ENCODE measurements at regions not wholly inside any gene's neighbourhood (a gene's known extent, or its start where the extent isn't known, plus 50 kb on each side); places are given as distances from the start of the nearest gene placed in this dataset.

- H3K9me3 Mint-ChIP-seq: no peaks in the 10 kb centered on the region
- POLR2A ChIA-PET: no interaction called here
- H3K4me1 Mint-ChIP-seq: no peaks in the 10 kb centered on the region
- ATAC-seq (ENCODE audit: low read depth): no peak
- H3K4me3 Mint-ChIP-seq: no peak overlapping the region
- no peak overlapping the region for H3K27ac Mint-ChIP-seq
- no peaks in the 10 kb centered on the region for H3K27me3 Mint-ChIP-seq
- no peaks in the 10 kb centered on the region for H3K36me3 Mint-ChIP-seq
- no peak for DNase-seq
These were observed 156.4 kb upstream of the TBL1X start for GRCh38 chrX:9308426-9308825.

- Mint-ChIP-seq H3K27me3 (no peaks in the 10 kb centered on the region), H3K27ac (no peak overlapping the region), H3K4me3 (no peak overlapping the region), H3K4me1 (no peaks in the 10 kb centered on the region), H3K9me3 (no peaks in the 10 kb centered on the region), H3K36me3 (no peaks in the 10 kb centered on the region)
- no peak for ATAC-seq (ENCODE audit: low read depth)
- DNase-seq: no peak
- POLR2A ChIA-PET: no interaction called here
These were observed 154.2 kb upstream of the TBL1X start for GRCh38 chrX:9310616-9311015.

- Mint-ChIP-seq H3K4me1 (no peaks in the 10 kb centered on the region), H3K9me3 (no peaks in the 10 kb centered on the region), H3K4me3 (no peak overlapping the region), H3K27ac (no peak overlapping the region), H3K27me3 (no peaks in the 10 kb centered on the region), H3K36me3 (no peaks in the 10 kb centered on the region)
- no peak for ATAC-seq (ENCODE audit: low read depth)
- no peak for DNase-seq
- POLR2A ChIA-PET: no interaction called here
These were observed 153.3 kb upstream of the TBL1X start for GRCh38 chrX:9311421-9312160.

- ATAC-seq (ENCODE audit: low read depth) (no peak), DNase-seq (peak; percentile 58)
- peaks cover 5% of the 10 kb centered on the region for H3K4me1 Mint-ChIP-seq
- no peak overlapping the region for H3K4me3 Mint-ChIP-seq
- POLR2A ChIA-PET: no interaction called here
- peaks cover 2% of the 10 kb centered on the region for H3K27me3 Mint-ChIP-seq
- no peak overlapping the region for H3K27ac Mint-ChIP-seq
- H3K36me3 Mint-ChIP-seq: no peaks in the 10 kb centered on the region
- H3K9me3 Mint-ChIP-seq: no peaks in the 10 kb centered on the region
These were observed 151.7 kb upstream of the TBL1X start for GRCh38 chrX:9312922-9313867.

GRCh38 chrX:9315086-9315485 is 149.8 kb upstream of the TBL1X start:
- peaks cover 5% of the 10 kb centered on the region for H3K27me3 Mint-ChIP-seq
- peaks cover 7% of the 10 kb centered on the region for H3K4me1 Mint-ChIP-seq
- no peak for DNase-seq
- no peak overlapping the region for H3K27ac Mint-ChIP-seq
- H3K4me3 Mint-ChIP-seq: no peak overlapping the region
- H3K36me3 Mint-ChIP-seq: no peaks in the 10 kb centered on the region
- no peak for ATAC-seq (ENCODE audit: low read depth)
- POLR2A ChIA-PET: no interaction called here
- no peaks in the 10 kb centered on the region for H3K9me3 Mint-ChIP-seq

- Mint-ChIP-seq H3K27me3 (peaks cover 5% of the 10 kb centered on the region), H3K9me3 (no peaks in the 10 kb centered on the region), H3K4me3 (no peak overlapping the region), H3K4me1 (peaks cover 7% of the 10 kb centered on the region), H3K36me3 (no peaks in the 10 kb centered on the region), H3K27ac (no peak overlapping the region)
- ATAC-seq (ENCODE audit: low read depth) (no peak), DNase-seq (no peak)
- POLR2A ChIA-PET: no interaction called here
These were observed 148.8 kb upstream of the TBL1X start for GRCh38 chrX:9316096-9316495.

- Mint-ChIP-seq H3K4me1 (peaks cover 7% of the 10 kb centered on the region), H3K9me3 (no peaks in the 10 kb centered on the region), H3K27me3 (peaks cover 5% of the 10 kb centered on the region), H3K4me3 (no peak overlapping the region), H3K36me3 (no peaks in the 10 kb centered on the region), H3K27ac (no peak overlapping the region)
- ATAC-seq (ENCODE audit: low read depth) (no peak), DNase-seq (no peak)
- POLR2A ChIA-PET: interaction anchor here (0.7 kb wide), 1 partner anchor 34 kb away, joined by 3 read pairs; no protein-coding TSS in a partner anchor
These were observed 147.7 kb upstream of the TBL1X start for GRCh38 chrX:9317176-9317575.

GRCh38 chrX:9318213-9318612 is 146.6 kb upstream of the TBL1X start:
- POLR2A ChIA-PET: no interaction called here
- no peaks in the 10 kb centered on the region for H3K9me3 Mint-ChIP-seq
- peaks cover 7% of the 10 kb centered on the region for H3K4me1 Mint-ChIP-seq
- H3K27me3 Mint-ChIP-seq: peaks cover 5% of the 10 kb centered on the region
- no peak overlapping the region for H3K27ac Mint-ChIP-seq
- no peaks in the 10 kb centered on the region for H3K36me3 Mint-ChIP-seq
- ATAC-seq (ENCODE audit: low read depth): peak; percentile 72
- peak overlapping the region; percentile 25 for H3K4me3 Mint-ChIP-seq
- peak; percentile 29 for DNase-seq

- Mint-ChIP-seq H3K9me3 (no peaks in the 10 kb centered on the region), H3K4me1 (peaks cover 7% of the 10 kb centered on the region), H3K36me3 (no peaks in the 10 kb centered on the region), H3K27ac (no peak overlapping the region), H3K27me3 (peaks cover 5% of the 10 kb centered on the region), H3K4me3 (no peak overlapping the region)
- ATAC-seq (ENCODE audit: low read depth): no peak
- POLR2A ChIA-PET: no interaction called here
- no peak for DNase-seq
These were observed 146.1 kb upstream of the TBL1X start for GRCh38 chrX:9318766-9319165.

- peaks cover 7% of the 10 kb centered on the region for H3K4me1 Mint-ChIP-seq
- no peak overlapping the region for H3K27ac Mint-ChIP-seq
- no peak for DNase-seq
- peaks cover 5% of the 10 kb centered on the region for H3K27me3 Mint-ChIP-seq
- POLR2A ChIA-PET: no interaction called here
- ATAC-seq (ENCODE audit: low read depth): no peak
- no peaks in the 10 kb centered on the region for H3K9me3 Mint-ChIP-seq
- no peaks in the 10 kb centered on the region for H3K36me3 Mint-ChIP-seq
- H3K4me3 Mint-ChIP-seq: no peak overlapping the region
These were observed 143.9 kb upstream of the TBL1X start for GRCh38 chrX:9320940-9321339.

GRCh38 chrX:9324676-9325075 is 140.2 kb upstream of the TBL1X start:
- Mint-ChIP-seq H3K4me1 (no peaks in the 10 kb centered on the region), H3K27ac (no peak overlapping the region), H3K36me3 (no peaks in the 10 kb centered on the region), H3K27me3 (peaks cover 3% of the 10 kb centered on the region), H3K4me3 (no peak overlapping the region), H3K9me3 (peaks cover 1% of the 10 kb centered on the region)
- DNase-seq: no peak
- POLR2A ChIA-PET: no interaction called here
- ATAC-seq (ENCODE audit: low read depth): no peak

GRCh38 chrX:9326369-9326768 is 138.5 kb upstream of the TBL1X start:
- Mint-ChIP-seq H3K4me3 (no peak overlapping the region), H3K4me1 (no peaks in the 10 kb centered on the region), H3K27ac (no peak overlapping the region), H3K27me3 (peaks cover 1% of the 10 kb centered on the region), H3K36me3 (no peaks in the 10 kb centered on the region), H3K9me3 (peaks cover 1% of the 10 kb centered on the region)
- POLR2A ChIA-PET: no interaction called here
- DNase-seq (no peak), ATAC-seq (ENCODE audit: low read depth) (no peak)

GRCh38 chrX:9327086-9327746 is 137.6 kb upstream of the TBL1X start:
- no peak for DNase-seq
- Mint-ChIP-seq H3K4me3 (no peak overlapping the region), H3K27ac (no peak overlapping the region), H3K36me3 (no peaks in the 10 kb centered on the region), H3K27me3 (peaks cover 2% of the 10 kb centered on the region), H3K9me3 (peaks cover 1% of the 10 kb centered on the region), H3K4me1 (no peaks in the 10 kb centered on the region)
- POLR2A ChIA-PET: no interaction called here
- no peak for ATAC-seq (ENCODE audit: low read depth)
